H9 (cell line): ENCODE measurements at regions not wholly inside any gene's neighbourhood (a gene's known extent, or its start where the extent isn't known, plus 50 kb on each side); places are given as distances from the start of the nearest gene placed in this dataset.

Experiments used
- DNase-seq: peaks from one replicate; pipeline ENCODE4 v3.0.0-alpha.2; 2017
- H2AFZ ChIP-seq: one replicate; pipeline ENCODE4 v1.6.1; 2013; ENCODE audit warnings: mild to moderate bottlenecking, low read length, control low read depth, moderate library complexity
- H2AK5ac ChIP-seq: 2 replicates; pipeline ENCODE4 v1.6.1; 2013; ENCODE audit warnings: low read length, control low read depth, mixed read lengths; ENCODE audit not compliant: insufficient read length
- H2BK120ac ChIP-seq: one replicate; pipeline ENCODE4 v1.6.1; 2013; ENCODE audit warnings: low read depth, mild to moderate bottlenecking, low read length, control low read depth, inconsistent platforms; ENCODE audit not compliant: poor library complexity, severe bottlenecking
- H2BK12ac ChIP-seq: 2 replicates; pipeline ENCODE4 v1.6.1; 2013; ENCODE audit warnings: low read length, control low read depth, mixed read lengths, low read depth; ENCODE audit not compliant: insufficient read length
- H2BK15ac ChIP-seq: 2 replicates; pipeline ENCODE4 v1.6.1; 2013; ENCODE audit warnings: low read depth, low read length, control low read depth
- H2BK20ac ChIP-seq: one replicate; pipeline ENCODE4 v1.6.1; 2013; ENCODE audit warnings: low read depth, mild to moderate bottlenecking, low read length, control low read depth, inconsistent platforms; ENCODE audit not compliant: poor library complexity, severe bottlenecking
- H2BK5ac ChIP-seq: 2 replicates; pipeline ENCODE4 v1.6.1; 2013; ENCODE audit warnings: low read length, control low read depth, mixed read lengths; ENCODE audit not compliant: insufficient read length
- H3K14ac ChIP-seq: 2 replicates; pipeline ENCODE4 v1.6.1; 2013; ENCODE audit warnings: low read length, control low read depth; ENCODE audit not compliant: insufficient read depth
- H3K18ac ChIP-seq: 2 replicates; pipeline ENCODE4 v1.6.1; 2013; ENCODE audit warnings: low read depth, mild to moderate bottlenecking, mixed read lengths, low read length, control low read depth; ENCODE audit not compliant: insufficient read length
- H3K23ac ChIP-seq: 2 replicates; pipeline ENCODE4 v1.6.1; 2013; ENCODE audit warnings: low read length, control low read depth, mixed read lengths, low read depth; ENCODE audit not compliant: insufficient read length
- H3K23me2 ChIP-seq: 2 replicates; pipeline ENCODE4 v1.6.1; 2013; ENCODE audit warnings: low read depth, mild to moderate bottlenecking, mixed read lengths, low read length, control low read depth; ENCODE audit not compliant: insufficient read length, poor library complexity, severe bottlenecking
- H3K27ac ChIP-seq: 2 replicates; pipeline ENCODE4 v1.5.1; 2013; ENCODE audit warnings: low read length, control low read depth, mixed read lengths, low read depth; ENCODE audit not compliant: insufficient read length
- H3K27me3 ChIP-seq: 2 replicates; pipeline ENCODE4 v1.6.1; 2013; ENCODE audit warnings: low read length, control low read depth, inconsistent platforms; ENCODE audit not compliant: insufficient read depth
- H3K4ac ChIP-seq: 2 replicates; pipeline ENCODE4 v1.6.1; 2013; ENCODE audit warnings: low read depth, mild to moderate bottlenecking, control low read depth, inconsistent platforms, low read length, moderate library complexity
- H3K4me1 ChIP-seq: 2 replicates; pipeline ENCODE4 v1.6.1; 2013; ENCODE audit warnings: low read length, control low read depth, inconsistent platforms; ENCODE audit not compliant: insufficient read depth
- H3K4me2 ChIP-seq: 2 replicates; pipeline ENCODE4 v1.6.1; 2013; ENCODE audit warnings: low read length, control low read depth, mixed read lengths; ENCODE audit not compliant: insufficient read length, insufficient read depth
- H3K56ac ChIP-seq: 2 replicates; pipeline ENCODE4 v1.6.1; 2013; ENCODE audit warnings: low read depth, mild to moderate bottlenecking, mixed read lengths, low read length, control low read depth; ENCODE audit not compliant: insufficient read length
- H3K79me1 ChIP-seq: 2 replicates; pipeline ENCODE4 v1.6.1; 2013; ENCODE audit warnings: low read depth, mild to moderate bottlenecking, moderate library complexity, low read length, control low read depth, inconsistent platforms; ENCODE audit not compliant: insufficient read depth, poor library complexity, severe bottlenecking
- H3K79me2 ChIP-seq: 2 replicates; pipeline ENCODE4 v1.6.1; 2013; ENCODE audit warnings: low read length, control low read depth, inconsistent platforms; ENCODE audit not compliant: insufficient read depth
- H3K9ac ChIP-seq: 2 replicates; pipeline ENCODE4 v1.6.1; 2013; ENCODE audit warnings: low read length, control low read depth, mixed read lengths; ENCODE audit not compliant: insufficient read length; ENCODE audit errors: extremely low read depth
- H3K9me3 ChIP-seq: one replicate; pipeline ENCODE4 v1.6.1; 2013; ENCODE audit warnings: low read depth, low read length, inconsistent platforms; ENCODE audit not compliant: control insufficient read depth
- H3T11ph ChIP-seq: one replicate; pipeline ENCODE4 v1.6.1; 2013; ENCODE audit warnings: mild to moderate bottlenecking, low read length, control low read depth, inconsistent platforms
- H4K20me1 ChIP-seq: one replicate; pipeline ENCODE4 v1.6.1; 2013; ENCODE audit not compliant: control insufficient read depth, insufficient read length, insufficient read depth
- H4K5ac ChIP-seq: 2 replicates; pipeline ENCODE4 v1.6.1; 2013; ENCODE audit warnings: low read depth, mild to moderate bottlenecking, mixed read lengths, low read length, control low read depth; ENCODE audit not compliant: insufficient read length
- H4K8ac ChIP-seq: replicated peaks from 2 replicates; pipeline ENCODE4 v1.6.1; 2013; ENCODE audit warnings: low read length, control low read depth, mixed read lengths, low read depth; ENCODE audit not compliant: insufficient read length
- H4K91ac ChIP-seq: 2 replicates; pipeline ENCODE4 v1.6.1; 2013; ENCODE audit warnings: low read depth, mild to moderate bottlenecking, moderate library complexity, mixed read lengths, low read length, control low read depth; ENCODE audit not compliant: insufficient read length
- H3K27ac Mint-ChIP-seq, 3 experiments: 2 replicates in 2 of 3; 3 replicates in 1 of 3; pipeline ENCODE4 v1.8.0; 2020 to 2021; ENCODE audit warnings: mixed read lengths in 3 of 3, mild to moderate bottlenecking in 1 of 3, moderate library complexity in 1 of 3
- H3K27me3 Mint-ChIP-seq: 2 replicates; pipeline ENCODE4 v1.8.0; 2021; ENCODE audit warnings: low read depth, mild to moderate bottlenecking, moderate library complexity, mixed read lengths
- H3K36me3 Mint-ChIP-seq, 3 experiments: 2 replicates in 2 of 3; 3 replicates in 1 of 3; pipeline ENCODE4 v1.8.0; 2020 to 2021; ENCODE audit warnings: low read depth in 3 of 3, mixed read lengths in 3 of 3; ENCODE audit not compliant: insufficient read depth in 1 of 3
- H3K4me1 Mint-ChIP-seq, 2 experiments: 2 replicates each; pipeline ENCODE4 v1.8.0; 2020; ENCODE audit warnings: mixed read lengths in 2 of 2
- H3K4me3 Mint-ChIP-seq, 2 experiments: 2 replicates in 1 of 2; 3 replicates in 1 of 2; pipeline ENCODE4 v1.8.0; 2020 to 2021; ENCODE audit warnings: mild to moderate bottlenecking in 2 of 2, mixed read lengths in 2 of 2, moderate library complexity in 1 of 2
- H3K9me3 Mint-ChIP-seq, 2 experiments: 2 replicates in 1 of 2; 3 replicates in 1 of 2; pipeline ENCODE4 v1.8.0; 2020; ENCODE audit warnings: mild to moderate bottlenecking in 2 of 2, mixed read lengths in 2 of 2, moderate library complexity in 1 of 2
- CTCF ChIP-seq: fragments of 200-600 bp; sonication (generic); conservative IDR thresholded peaks from 3 replicates; pipeline ENCODE4 v1.8.0; 2021; ENCODE audit warnings: antibody characterized with exemption, mild to moderate bottlenecking
- WGBS: extraction: QIAGEN DNeasy Blood & Tissue Kit; methylation state at CpG from one replicate; pipeline ENCODE4 v1.1.7; 2013; ENCODE audit warnings: missing lambda C conversion rate, low lambda C conversion rate, mixed read lengths; ENCODE audit not compliant: insufficient read length; ENCODE audit errors: extremely low coverage; 5-methylcytosine and 5-hydroxymethylcytosine counted together

- H4K8ac ChIP-seq: no peak overlapping the region
- no peak overlapping the region for H3T11ph ChIP-seq
- no peak overlapping the region for H2BK120ac ChIP-seq
- Mint-ChIP-seq H3K36me3 (no peaks in the 10 kb centered on the region; a peak in 1 of 7 replicates), H3K4me1 (peaks cover 16 to 19% of the 10 kb centered on the region in 2 experiments), H3K27ac (no peak overlapping the region), H3K27me3 (peaks cover 27% of the 10 kb centered on the region), H3K4me3 (no peak overlapping the region), H3K9me3 (no peaks in the 10 kb centered on the region; a peak in 1 of 5 replicates)
- H3K23me2 ChIP-seq: no peaks in the 10 kb centered on the region
- no peak overlapping the region for H3K56ac ChIP-seq
- no peak overlapping the region for H2BK20ac ChIP-seq
- H3K4me2 ChIP-seq: no peak overlapping the region
- no peak for DNase-seq
- H3K14ac ChIP-seq: no peak overlapping the region
- H3K9me3 ChIP-seq: no peaks in the 10 kb centered on the region
- no peak overlapping the region for H3K9ac ChIP-seq
- no peak overlapping the region for H2AK5ac ChIP-seq
- H4K20me1 ChIP-seq: no peaks in the 10 kb centered on the region
- H4K91ac ChIP-seq: no peak overlapping the region
- no peaks in the 10 kb centered on the region for H3K79me2 ChIP-seq
- no CpG with 5 or more reads among the region's 11 CpGs for WGBS
- H2AFZ ChIP-seq: no peak overlapping the region
- H2BK12ac ChIP-seq: no peak overlapping the region
- H3K23ac ChIP-seq: no peak overlapping the region
- no peak overlapping the region for H2BK5ac ChIP-seq
- no peak overlapping the region for H3K27ac ChIP-seq
- no peak for TF ChIP-seq CTCF
- H3K4me1 ChIP-seq: no peaks in the 10 kb centered on the region
- no peak overlapping the region for H3K4ac ChIP-seq
- H2BK15ac ChIP-seq: no peak overlapping the region
- H4K5ac ChIP-seq: no peak overlapping the region
- H3K18ac ChIP-seq: no peak overlapping the region
- no peaks in the 10 kb centered on the region for H3K27me3 ChIP-seq
- H3K79me1 ChIP-seq: no peaks in the 10 kb centered on the region
These were observed 60.8 kb upstream of the IRX4 start for GRCh38 chr5:1943481-1943880.
